ENCODE measurements at regions not wholly inside any gene's neighbourhood (a gene's known extent, or its start where the extent isn't known, plus 50 kb on each side); places are given as distances from the start of the nearest gene placed in this dataset.

GRCh38 chr7:42475082-42475481, 238.1 kb upstream of the GLI3 start:
- no peak for TF ChIP-seq CTCF (IDR thresholded peaks at IDR 0.05; ENCODE audit: low read depth, low read length, missing control alignments)
- H3K4me3 ChIP-seq (replicated peaks; ENCODE audit: low read depth, low read length): no peak overlapping the region
- no peak for DNase-seq (ENCODE audit: extremely low read depth, low read depth)

GRCh38 chr7:42473099-42473498, 236.1 kb upstream of the GLI3 start:
- no peak for TF ChIP-seq CTCF (IDR thresholded peaks at IDR 0.05; ENCODE audit: low read depth, low read length, missing control alignments)
- no peak overlapping the region for H3K4me3 ChIP-seq (replicated peaks; ENCODE audit: low read depth, low read length)
- no peak for DNase-seq (ENCODE audit: extremely low read depth, low read depth)

- no peak for DNase-seq (ENCODE audit: extremely low read depth, low read depth)
- no peak overlapping the region for H3K4me3 ChIP-seq (replicated peaks; ENCODE audit: low read depth, low read length)
Observed at GRCh38 chr7:42471573-42472174, 234.7 kb upstream of the GLI3 start.

GRCh38 chr7:42469341-42469740, 232.3 kb upstream of the GLI3 start:
- DNase-seq (ENCODE audit: extremely low read depth, low read depth): no peak
- no peak for TF ChIP-seq CTCF (IDR thresholded peaks at IDR 0.05; ENCODE audit: low read depth, low read length, missing control alignments)
- no peak overlapping the region for H3K4me3 ChIP-seq (replicated peaks; ENCODE audit: low read depth, low read length)

More at GRCh38 chr7:42471573-42472174, 234.7 kb upstream of the GLI3 start:
- TF ChIP-seq CTCF (IDR thresholded peaks at IDR 0.05; ENCODE audit: low read depth, low read length, missing control alignments): no peak

- no peak for DNase-seq (ENCODE audit: extremely low read depth, low read depth)
- no peak for TF ChIP-seq CTCF (IDR thresholded peaks at IDR 0.05; ENCODE audit: low read depth, low read length, missing control alignments)
- no peak overlapping the region for H3K4me3 ChIP-seq (replicated peaks; ENCODE audit: low read depth, low read length)
Observed at GRCh38 chr7:42468471-42468870, 231.5 kb upstream of the GLI3 start.

- no peak for TF ChIP-seq CTCF (IDR thresholded peaks at IDR 0.05; ENCODE audit: low read depth, low read length, missing control alignments)
- H3K4me3 ChIP-seq (replicated peaks; ENCODE audit: low read depth, low read length): no peak overlapping the region
- no peak for DNase-seq (ENCODE audit: extremely low read depth, low read depth)
Observed at GRCh38 chr7:42461537-42461936, 224.5 kb upstream of the GLI3 start.

GRCh38 chr7:42460933-42461332, 223.9 kb upstream of the GLI3 start:
- no peak for TF ChIP-seq CTCF (IDR thresholded peaks at IDR 0.05; ENCODE audit: low read depth, low read length, missing control alignments)
- H3K4me3 ChIP-seq (replicated peaks; ENCODE audit: low read depth, low read length): no peak overlapping the region
- DNase-seq (ENCODE audit: extremely low read depth, low read depth): no peak
